ENCODE measurements at regions not wholly inside any gene's neighbourhood (a gene's known extent, or its start where the extent isn't known, plus 50 kb on each side); places are given as distances from the start of the nearest gene placed in this dataset.

DNA sequence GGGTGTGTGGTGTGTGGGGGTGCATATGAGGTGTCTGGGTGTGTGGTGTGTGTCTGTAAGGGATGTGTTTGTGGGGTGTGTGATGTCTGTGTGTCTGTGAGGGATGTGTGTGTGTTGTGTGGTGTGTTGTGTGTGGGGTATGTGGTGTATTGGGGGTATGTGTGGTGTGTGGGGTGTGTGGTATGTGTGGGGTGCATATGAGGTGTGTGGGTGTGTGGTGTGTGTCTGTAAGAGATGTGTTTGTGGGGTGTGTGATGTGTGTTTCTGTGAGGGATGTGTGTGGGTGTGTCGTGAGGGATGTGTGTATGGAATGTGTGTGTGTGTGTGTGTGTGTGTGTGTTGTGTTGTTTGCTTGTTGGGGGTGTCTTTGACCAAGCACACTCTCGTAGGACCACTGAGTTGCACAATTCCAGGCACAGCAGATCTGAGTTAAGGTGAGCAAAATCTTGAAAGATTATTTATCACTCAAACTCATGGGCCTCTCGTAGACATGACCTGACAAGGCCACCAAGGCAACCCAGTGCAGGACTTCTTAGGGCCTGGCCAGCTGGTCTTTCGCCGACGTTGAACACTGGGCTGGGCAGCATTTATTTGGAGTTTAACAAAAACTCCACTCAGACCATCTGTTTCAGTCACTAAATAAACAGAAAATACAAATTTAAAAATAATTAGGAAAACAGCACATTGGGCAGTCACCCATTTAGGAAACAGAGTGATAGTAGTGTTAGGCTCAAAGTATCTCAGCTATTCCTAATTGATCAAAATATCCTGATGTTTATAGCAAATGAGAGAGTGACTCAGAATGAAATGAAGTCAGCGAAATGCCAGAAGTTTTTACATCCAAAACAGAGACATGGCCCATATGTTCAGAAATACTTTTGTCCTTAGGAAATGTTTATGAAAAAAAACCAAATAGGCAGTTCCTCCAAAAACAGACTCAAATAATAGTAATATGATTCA lies 301.1 kb downstream of the FGF9 start:
- TF ChIP-seq, protein P1, sequence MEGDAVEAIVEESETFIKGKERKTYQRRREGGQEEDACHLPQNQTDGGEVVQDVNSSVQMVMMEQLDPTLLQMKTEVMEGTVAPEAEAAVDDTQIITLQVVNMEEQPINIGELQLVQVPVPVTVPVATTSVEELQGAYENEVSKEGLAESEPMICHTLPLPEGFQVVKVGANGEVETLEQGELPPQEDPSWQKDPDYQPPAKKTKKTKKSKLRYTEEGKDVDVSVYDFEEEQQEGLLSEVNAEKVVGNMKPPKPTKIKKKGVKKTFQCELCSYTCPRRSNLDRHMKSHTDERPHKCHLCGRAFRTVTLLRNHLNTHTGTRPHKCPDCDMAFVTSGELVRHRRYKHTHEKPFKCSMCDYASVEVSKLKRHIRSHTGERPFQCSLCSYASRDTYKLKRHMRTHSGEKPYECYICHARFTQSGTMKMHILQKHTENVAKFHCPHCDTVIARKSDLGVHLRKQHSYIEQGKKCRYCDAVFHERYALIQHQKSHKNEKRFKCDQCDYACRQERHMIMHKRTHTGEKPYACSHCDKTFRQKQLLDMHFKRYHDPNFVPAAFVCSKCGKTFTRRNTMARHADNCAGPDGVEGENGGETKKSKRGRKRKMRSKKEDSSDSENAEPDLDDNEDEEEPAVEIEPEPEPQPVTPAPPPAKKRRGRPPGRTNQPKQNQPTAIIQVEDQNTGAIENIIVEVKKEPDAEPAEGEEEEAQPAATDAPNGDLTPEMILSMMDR (IDR thresholded peaks at IDR 0.05 in 4 of 5, conservative IDR thresholded peaks at IDR 0.05 in 1 of 5), result no peak
- TF ChIP-seq POLR2A (IDR thresholded peaks at IDR 0.05), result no peak
- ATAC-seq (no peak), DNase-seq (no peak)
- in situ Hi-C loops (cut with MboI; ENCODE audit: low sequenced_read_pairs in 4 of 4) (no loop called here), intact Hi-C loops (cut with DNase I; ENCODE audit: low total_unique reads) (no loop called here)
- no peak overlapping the region for H3K27ac ChIP-seq
- H3K4me3 ChIP-seq, result no peak overlapping the region
- H3K9me3 ChIP-seq, result no peaks in the 10 kb centered on the region
- no peaks in the 10 kb centered on the region for H3K36me3 ChIP-seq
- no peaks in the 10 kb centered on the region for H3K4me1 ChIP-seq
- no peaks in the 10 kb centered on the region for H3K27me3 ChIP-seq

DNA sequence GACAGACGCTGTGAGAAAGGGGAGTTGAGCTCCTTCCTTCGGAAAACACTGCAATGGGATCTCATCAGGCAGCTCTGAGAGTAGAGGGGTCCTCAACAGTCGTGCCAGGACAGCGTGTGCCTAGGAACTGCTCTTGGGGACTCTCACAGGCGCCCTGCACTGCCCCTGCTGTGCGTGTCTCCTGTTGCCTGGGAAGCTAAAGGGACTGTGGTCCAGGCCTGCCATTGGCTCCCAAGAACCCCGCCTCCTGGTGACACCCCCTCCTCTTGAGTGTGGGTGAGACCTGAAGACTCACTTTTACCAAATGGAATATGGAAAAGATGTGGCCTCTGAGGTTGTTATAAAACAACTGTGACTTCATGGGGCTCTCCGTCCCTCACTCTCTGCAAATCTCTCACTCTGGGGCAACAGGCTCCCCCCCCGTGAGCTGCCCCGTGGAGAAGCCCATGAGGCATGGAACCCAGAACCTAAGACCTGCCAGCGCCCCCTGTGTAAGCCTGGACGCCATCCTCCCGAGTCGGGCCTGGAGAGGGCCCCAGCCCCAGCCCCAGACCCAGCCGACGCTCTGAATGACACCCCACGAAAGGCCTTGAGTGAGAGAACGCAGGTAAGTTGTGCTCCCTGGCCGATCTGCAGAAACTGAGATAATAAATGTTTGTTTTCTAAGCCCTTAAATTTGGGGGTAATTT lies 302.7 kb downstream of the FGF9 start:
- no peak overlapping the region for H3K4me3 ChIP-seq
- no peak overlapping the region for H3K27ac ChIP-seq
- DNase-seq, result no peak
- intact Hi-C loops (cut with DNase I; ENCODE audit: low total_unique reads), result no loop called here
- in situ Hi-C loops (cut with MboI; ENCODE audit: low sequenced_read_pairs in 4 of 4), result no loop called here
- TF ChIP-seq POLR2A (IDR thresholded peaks at IDR 0.05), result no peak
- TF ChIP-seq, protein P1 (IDR thresholded peaks at IDR 0.05 in 4 of 5, conservative IDR thresholded peaks at IDR 0.05 in 1 of 5), result no peak
- no peaks in the 10 kb centered on the region for H3K9me3 ChIP-seq
- no peak for ATAC-seq
- no peaks in the 10 kb centered on the region for H3K36me3 ChIP-seq
- H3K4me1 ChIP-seq, result no peaks in the 10 kb centered on the region
- H3K27me3 ChIP-seq, result no peaks in the 10 kb centered on the region

DNA sequence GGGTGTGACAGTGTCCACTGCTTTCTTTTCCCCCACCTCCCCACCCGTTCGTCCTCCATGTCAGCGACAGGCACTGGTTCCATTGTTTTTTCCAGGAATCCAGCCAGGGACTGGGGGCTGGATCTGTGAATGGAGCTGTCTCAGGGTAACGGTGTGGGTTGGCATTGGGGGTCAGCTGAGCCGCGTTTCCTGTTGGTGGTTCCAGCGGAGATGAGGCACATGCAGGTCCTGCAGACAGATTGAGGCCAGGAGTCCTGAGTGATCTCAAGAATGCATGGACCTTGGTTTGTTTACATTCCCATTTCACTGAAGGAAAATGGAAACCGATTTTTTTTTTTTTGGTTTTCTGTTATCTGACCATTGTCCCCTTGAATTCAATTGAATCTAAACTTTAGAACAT lies 303.9 kb downstream of the FGF9 start:
- Histone ChIP-seq H3K27ac (no peak overlapping the region), H3K27me3 (no peaks in the 10 kb centered on the region), H3K4me3 (no peak overlapping the region), H3K4me1 (no peaks in the 10 kb centered on the region), H3K9me3 (no peaks in the 10 kb centered on the region), H3K36me3 (no peaks in the 10 kb centered on the region)
- ATAC-seq (no peak), DNase-seq (no peak)
- in situ Hi-C loops (cut with MboI; ENCODE audit: low sequenced_read_pairs in 4 of 4), result no loop called here
- intact Hi-C loops (cut with DNase I; ENCODE audit: low total_unique reads), result no loop called here
- TF ChIP-seq, protein P1 (IDR thresholded peaks at IDR 0.05 in 4 of 5, conservative IDR thresholded peaks at IDR 0.05 in 1 of 5), result no peak
- no peak for TF ChIP-seq POLR2A (IDR thresholded peaks at IDR 0.05)

DNA sequence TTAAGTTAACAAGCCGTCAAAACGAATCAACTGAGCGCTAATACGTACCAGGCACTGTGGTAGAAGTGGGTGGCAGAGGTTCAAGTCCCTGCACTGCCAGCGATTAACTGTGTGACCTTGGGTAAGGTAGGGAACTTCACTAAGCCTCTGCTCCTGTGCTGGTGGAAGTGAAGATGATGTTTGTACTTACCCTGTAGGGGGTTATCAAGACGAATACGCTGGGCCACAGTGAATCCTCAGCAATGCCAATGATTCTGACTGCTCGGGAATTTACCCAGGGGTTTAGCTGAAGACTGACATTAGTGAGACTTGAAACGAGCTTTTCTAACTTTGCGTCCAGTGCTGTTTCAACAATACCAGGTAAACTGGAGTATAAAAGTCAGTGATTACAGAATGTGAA lies 305.3 kb downstream of the FGF9 start:
- intact Hi-C loops (cut with DNase I; ENCODE audit: low total_unique reads), result no loop called here
- Histone ChIP-seq H3K27ac (no peak overlapping the region), H3K4me1 (no peaks in the 10 kb centered on the region), H3K27me3 (no peaks in the 10 kb centered on the region), H3K36me3 (no peaks in the 10 kb centered on the region), H3K4me3 (no peak overlapping the region), H3K9me3 (no peaks in the 10 kb centered on the region)
- ATAC-seq (no peak), DNase-seq (no peak)
- in situ Hi-C loops (cut with MboI; ENCODE audit: low sequenced_read_pairs in 4 of 4), result no loop called here
- TF ChIP-seq, protein P1 (IDR thresholded peaks at IDR 0.05 in 4 of 5, conservative IDR thresholded peaks at IDR 0.05 in 1 of 5), result no peak
- no peak for TF ChIP-seq POLR2A (IDR thresholded peaks at IDR 0.05)

Data from gastrocnemius medialis (tissue), 4 donors.